Keratinocyte (primary cell): ENCODE measurements at regions not wholly inside any gene's neighbourhood (a gene's known extent, or its start where the extent isn't known, plus 50 kb on each side); places are given as distances from the start of the nearest gene placed in this dataset.

Experiments
- DNase-seq: peaks from one replicate; pipeline ENCODE4 v3.0.0-alpha.2; 2011; ENCODE audit warnings: low read depth, missing footprints, low spot score
- FAIRE-seq: peaks from 2 replicates; lab custom pipeline; 2011; peaks lifted over from hg19 to GRCh38; lab: Jason Lieb, UNC
- H2AFZ ChIP-seq: 2 replicates; pipeline ENCODE4 v1.6.0; 2012; ENCODE audit warnings: low read length, control low read depth, inconsistent platforms; ENCODE audit not compliant: control insufficient read depth
- H3K27ac ChIP-seq: 2 replicates; pipeline ENCODE4 v1.5.1; 2011; ENCODE audit warnings: low read length; ENCODE audit not compliant: control insufficient read depth, insufficient read depth
- H3K27me3 ChIP-seq: 3 replicates; pipeline ENCODE4 v1.6.0; 2011; ENCODE audit warnings: low read length; ENCODE audit not compliant: control insufficient read depth, insufficient read depth; ENCODE audit errors: extremely low read depth
- H3K36me3 ChIP-seq, 2 experiments: 2 replicates in 1 of 2; 3 replicates in 1 of 2; pipeline ENCODE4 v1.5.1; 2011; ENCODE audit warnings: low read length in 2 of 2, mild to moderate bottlenecking in 1 of 2; ENCODE audit not compliant: control insufficient read depth in 2 of 2, insufficient read depth in 2 of 2; ENCODE audit errors: extremely low read depth in 1 of 2
- H3K4me1 ChIP-seq: 3 replicates; pipeline ENCODE4 v1.5.1; 2011; ENCODE audit warnings: low read length; ENCODE audit not compliant: control insufficient read depth, insufficient read depth; ENCODE audit errors: extremely low read depth
- H3K4me2 ChIP-seq: 3 replicates; pipeline ENCODE4 v1.6.0; 2011; ENCODE audit warnings: low read depth, low read length; ENCODE audit not compliant: control insufficient read depth, insufficient read depth; ENCODE audit errors: extremely low read depth
- H3K4me3 ChIP-seq, 3 experiments: fragments of 200-600 bp in 1 of 3; sonication (generic) in 1 of 3; 2 replicates in 2 of 3; 3 replicates in 1 of 3; pipeline ENCODE4 v1.5.1; 2011 to 2016; ENCODE audit warnings: low read length in 3 of 3, mild to moderate bottlenecking in 3 of 3, control low read depth in 2 of 3, inconsistent platforms in 1 of 3, low read depth in 1 of 3, mixed read lengths in 1 of 3, mixed run types in 1 of 3, moderate library complexity in 1 of 3; ENCODE audit not compliant: control insufficient read depth in 2 of 3, insufficient read depth in 2 of 3; ENCODE audit errors: extremely low read depth in 1 of 3
- H3K79me2 ChIP-seq: 2 replicates; pipeline ENCODE4 v1.6.0; 2012; ENCODE audit warnings: low read length; ENCODE audit not compliant: control insufficient read depth, insufficient read depth
- H3K9ac ChIP-seq: 3 replicates; pipeline ENCODE4 v1.6.0; 2011; ENCODE audit warnings: low read length; ENCODE audit not compliant: control insufficient read depth, insufficient read depth; ENCODE audit errors: extremely low read depth
- H3K9me1 ChIP-seq: 3 replicates; pipeline ENCODE4 v1.6.0; 2011; ENCODE audit warnings: low read length; ENCODE audit not compliant: control insufficient read depth, insufficient read depth; ENCODE audit errors: extremely low read depth
- H3K9me3 ChIP-seq: 2 replicates; pipeline ENCODE4 v1.5.1; 2012; ENCODE audit warnings: low read depth, low read length; ENCODE audit not compliant: control insufficient read depth
- H4K20me1 ChIP-seq: 3 replicates; pipeline ENCODE4 v1.6.0; 2011; ENCODE audit warnings: low read length; ENCODE audit not compliant: control insufficient read depth, insufficient read depth; ENCODE audit errors: extremely low read depth
- CTCF ChIP-seq, 3 experiments: IDR thresholded peaks in 1 of 3; conservative IDR thresholded peaks in 1 of 3; optimal IDR thresholded peaks in 1 of 3; 2 replicates in 2 of 3; 3 replicates in 1 of 3; pipeline versions ENCODE3 to v1.5.1; 2011; ENCODE audit warnings: low read length in 3 of 3, mild to moderate bottlenecking in 3 of 3, moderate library complexity in 2 of 3, control low read depth in 1 of 3, inconsistent platforms in 1 of 3; ENCODE audit not compliant: insufficient read depth in 2 of 3; ENCODE audit errors: extremely low read depth in 1 of 3
- EZH2 ChIP-seq: IDR thresholded peaks from one replicate; pipeline ENCODE4 v1.6.1; 2012; ENCODE audit warnings: inconsistent platforms, mild to moderate bottlenecking, low read length, moderate library complexity
- dilution Hi-C: fragments of 300-500 bp; cut with MboI; formaldehyde crosslinking; loops from one replicate; pipeline ENCODE4 v1.7.0; 2020; ENCODE audit warnings: low sequenced_read_pairs; ENCODE audit not compliant: extremely low pct_ligation_motif_present

GRCh38 chr4:18536428-18536827, 514.9 kb upstream of the LCORL start:
- Histone ChIP-seq H3K36me3 (no peaks in the 10 kb centered on the region), H3K9me1 (no peaks in the 10 kb centered on the region), H4K20me1 (no peaks in the 10 kb centered on the region), H2AFZ (no peak overlapping the region), H3K4me1 (no peaks in the 10 kb centered on the region), H3K79me2 (no peaks in the 10 kb centered on the region), H3K4me2 (no peak overlapping the region), H3K9ac (no peak overlapping the region), H3K9me3 (no peaks in the 10 kb centered on the region), H3K27ac (no peak overlapping the region), H3K4me3 (no peak overlapping the region), H3K27me3 (no peaks in the 10 kb centered on the region)
- no peak for TF ChIP-seq CTCF (optimal IDR thresholded peaks at IDR 0.05 in 1 of 3, IDR thresholded peaks at IDR 0.05 in 1 of 3, conservative IDR thresholded peaks at IDR 0.05 in 1 of 3; ENCODE audit: extremely low read depth in 1 of 3, insufficient read depth in 2 of 3, low read length in 3 of 3)
- no peak for FAIRE-seq
- dilution Hi-C loops: no loop called here
- no peak for DNase-seq

GRCh38 chr4:18535948-18536347, 514.4 kb upstream of the LCORL start:
- no peaks in the 10 kb centered on the region for H3K4me1 ChIP-seq
- no peak for TF ChIP-seq EZH2
- no peak for TF ChIP-seq CTCF (optimal IDR thresholded peaks at IDR 0.05 in 1 of 3, IDR thresholded peaks at IDR 0.05 in 1 of 3, conservative IDR thresholded peaks at IDR 0.05 in 1 of 3; ENCODE audit: extremely low read depth in 1 of 3, insufficient read depth in 2 of 3, low read length in 3 of 3)
- FAIRE-seq: no peak

More at GRCh38 chr4:18535948-18536347, 514.4 kb upstream of the LCORL start:
- no peak overlapping the region for H3K4me3 ChIP-seq
- H3K9ac ChIP-seq: no peak overlapping the region
- no peaks in the 10 kb centered on the region for H3K9me1 ChIP-seq
- dilution Hi-C loops: no loop called here
- H3K27ac ChIP-seq: no peak overlapping the region
- H3K36me3 ChIP-seq: no peaks in the 10 kb centered on the region
- no peak overlapping the region for H2AFZ ChIP-seq
- no peaks in the 10 kb centered on the region for H3K9me3 ChIP-seq
- H3K4me2 ChIP-seq: no peak overlapping the region
- no peak for DNase-seq
- no peaks in the 10 kb centered on the region for H3K79me2 ChIP-seq
- no peaks in the 10 kb centered on the region for H3K27me3 ChIP-seq
- no peaks in the 10 kb centered on the region for H4K20me1 ChIP-seq
